ENCODE measurements at regions not wholly inside any gene's neighbourhood (a gene's known extent, or its start where the extent isn't known, plus 50 kb on each side); places are given as distances from the start of the nearest gene placed in this dataset.

DNA sequence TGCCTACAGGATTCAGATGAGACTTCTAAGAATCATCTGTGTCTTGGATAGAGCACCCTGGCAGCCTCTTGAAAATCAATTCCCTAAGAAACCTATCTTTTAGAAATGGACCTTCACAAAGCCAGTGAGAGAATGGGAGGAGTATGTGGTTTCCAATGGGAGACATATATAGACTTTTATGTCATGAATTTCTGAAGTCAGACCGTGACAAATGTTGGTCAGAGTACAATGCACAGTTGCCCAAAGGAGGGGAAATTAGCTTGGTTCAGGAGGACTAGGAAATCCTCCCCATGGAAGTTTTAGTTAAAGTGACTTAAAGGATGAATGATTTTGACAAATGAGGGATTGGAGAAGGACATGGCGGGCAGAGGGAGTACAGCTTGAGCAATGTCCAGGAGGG is 194.4 kb downstream of the DAD1 start:
- TF ChIP-seq SIN3A (IDR thresholded peaks at IDR 0.05; ENCODE audit: borderline replicate concordance, insufficient read depth, low read depth, low read length) (no peak), TCF7L2 (IDR thresholded peaks at IDR 0.05; ENCODE audit: low read depth, low read length) (no peak), CTCF (IDR thresholded peaks at IDR 0.05) (no peak)
- intact Hi-C loops (cut with micrococcal nuclease; ENCODE audit: unreplicated experiment): loop anchor here (5.0 kb wide), 1 partner anchor 153 kb away; no protein-coding TSS in a partner anchor
- no peak for ATAC-seq
- no peak for DNase-seq (ENCODE audit: low read depth, low spot score)
- no TSS peak for BruUV-seq (replicated peaks)
- no peaks in the 10 kb centered on the region for H3K9me3 ChIP-seq (ENCODE audit: control insufficient read depth, insufficient read depth, low read depth, low read length)
- no peaks in the 10 kb centered on the region for H3K4me1 ChIP-seq (ENCODE audit: control insufficient read depth, insufficient read depth, low read length)
- no peaks in the 10 kb centered on the region; the same call in 1 of the 2 replicates for H3K27me3 ChIP-seq (ENCODE audit: control insufficient read depth, insufficient read depth, low read length)
- no peaks in the 10 kb centered on the region for H3K36me3 ChIP-seq (ENCODE audit: control insufficient read depth, insufficient read depth, low read length)
- in situ Hi-C loops (cut with HindIII; ENCODE audit: low pct_unique_long_range_greater_than_20kb, low sequenced_read_pairs): no loop called here
- no peak overlapping the region for H3K4me3 ChIP-seq (ENCODE audit: low read depth in 2 of 2, low read length in 2 of 2)
- no peak overlapping the region for H3K27ac ChIP-seq (ENCODE audit: low read length)
- ChIA-PET POLR2A (no interaction called here), CTCF (no interaction called here)

DNA sequence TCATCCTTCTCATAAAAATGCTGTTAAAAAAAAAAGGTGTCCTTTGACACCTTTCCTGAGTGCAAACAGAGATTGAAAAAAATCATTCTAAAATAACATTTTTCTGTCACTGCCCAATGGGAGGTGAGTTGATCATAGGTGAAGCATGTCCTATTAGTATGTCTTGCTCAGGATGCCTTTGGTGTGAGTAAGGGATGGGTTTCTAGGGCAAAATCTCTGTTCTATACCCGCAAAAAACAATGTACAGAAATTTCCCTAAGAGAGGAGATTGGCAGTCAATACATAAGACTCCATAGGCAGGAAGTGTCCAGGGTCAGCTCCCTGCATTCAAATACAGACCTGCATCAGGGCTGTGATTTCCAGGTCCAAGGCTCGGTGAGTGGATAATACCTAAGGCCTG is 195.2 kb downstream of the DAD1 start:
- no peak overlapping the region for H3K27ac ChIP-seq (ENCODE audit: low read length)
- POLR2A ChIA-PET: no interaction called here
- no peaks in the 10 kb centered on the region for H3K36me3 ChIP-seq (ENCODE audit: control insufficient read depth, insufficient read depth, low read length)
- no TSS peak for BruUV-seq (replicated peaks)
- in situ Hi-C loops (cut with HindIII; ENCODE audit: low pct_unique_long_range_greater_than_20kb, low sequenced_read_pairs): no loop called here
- H3K27me3 ChIP-seq (ENCODE audit: control insufficient read depth, insufficient read depth, low read length): no peaks in the 10 kb centered on the region; the same call in 1 of the 2 replicates
- intact Hi-C loops (cut with micrococcal nuclease; ENCODE audit: unreplicated experiment): loop anchor here (5.0 kb wide), 1 partner anchor 154 kb away; no protein-coding TSS in a partner anchor
- CTCF ChIA-PET: no interaction called here
- DNase-seq (ENCODE audit: low read depth, low spot score) (no peak), ATAC-seq (no peak)
- no peaks in the 10 kb centered on the region for H3K4me1 ChIP-seq (ENCODE audit: control insufficient read depth, insufficient read depth, low read length)
- TF ChIP-seq REST (IDR thresholded peaks at IDR 0.05; ENCODE audit: insufficient read depth in 1 of 2, low read depth in 2 of 2, low read length in 1 of 2) (no peak), SIN3A (IDR thresholded peaks at IDR 0.05; ENCODE audit: borderline replicate concordance, insufficient read depth, low read depth, low read length) (no peak), TCF7L2 (IDR thresholded peaks at IDR 0.05; ENCODE audit: low read depth, low read length) (no peak), CTCF (IDR thresholded peaks at IDR 0.05) (no peak), POLR2AphosphoS5 (IDR thresholded peaks at IDR 0.05; ENCODE audit: low read depth, low read length) (no peak)
- H3K4me3 ChIP-seq (ENCODE audit: low read depth in 2 of 2, low read length in 2 of 2): no peak overlapping the region
- no peaks in the 10 kb centered on the region for H3K9me3 ChIP-seq (ENCODE audit: control insufficient read depth, insufficient read depth, low read depth, low read length)
